H9 (cell line): ENCODE measurements at regions not wholly inside any gene's neighbourhood (a gene's known extent, or its start where the extent isn't known, plus 50 kb on each side); places are given as distances from the start of the nearest gene placed in this dataset.

Experiments used
- DNase-seq: peaks from one replicate; pipeline ENCODE4 v3.0.0-alpha.2; 2017
- H2AFZ ChIP-seq: one replicate; pipeline ENCODE4 v1.6.1; 2013; ENCODE audit warnings: mild to moderate bottlenecking, low read length, control low read depth, moderate library complexity
- H2AK5ac ChIP-seq: 2 replicates; pipeline ENCODE4 v1.6.1; 2013; ENCODE audit warnings: low read length, control low read depth, mixed read lengths; ENCODE audit not compliant: insufficient read length
- H2BK120ac ChIP-seq: one replicate; pipeline ENCODE4 v1.6.1; 2013; ENCODE audit warnings: low read depth, mild to moderate bottlenecking, low read length, control low read depth, inconsistent platforms; ENCODE audit not compliant: poor library complexity, severe bottlenecking
- H2BK12ac ChIP-seq: 2 replicates; pipeline ENCODE4 v1.6.1; 2013; ENCODE audit warnings: low read length, control low read depth, mixed read lengths, low read depth; ENCODE audit not compliant: insufficient read length
- H2BK15ac ChIP-seq: 2 replicates; pipeline ENCODE4 v1.6.1; 2013; ENCODE audit warnings: low read depth, low read length, control low read depth
- H2BK20ac ChIP-seq: one replicate; pipeline ENCODE4 v1.6.1; 2013; ENCODE audit warnings: low read depth, mild to moderate bottlenecking, low read length, control low read depth, inconsistent platforms; ENCODE audit not compliant: poor library complexity, severe bottlenecking
- H2BK5ac ChIP-seq: 2 replicates; pipeline ENCODE4 v1.6.1; 2013; ENCODE audit warnings: low read length, control low read depth, mixed read lengths; ENCODE audit not compliant: insufficient read length
- H3K14ac ChIP-seq: 2 replicates; pipeline ENCODE4 v1.6.1; 2013; ENCODE audit warnings: low read length, control low read depth; ENCODE audit not compliant: insufficient read depth
- H3K18ac ChIP-seq: 2 replicates; pipeline ENCODE4 v1.6.1; 2013; ENCODE audit warnings: low read depth, mild to moderate bottlenecking, mixed read lengths, low read length, control low read depth; ENCODE audit not compliant: insufficient read length
- H3K23ac ChIP-seq: 2 replicates; pipeline ENCODE4 v1.6.1; 2013; ENCODE audit warnings: low read length, control low read depth, mixed read lengths, low read depth; ENCODE audit not compliant: insufficient read length
- H3K23me2 ChIP-seq: 2 replicates; pipeline ENCODE4 v1.6.1; 2013; ENCODE audit warnings: low read depth, mild to moderate bottlenecking, mixed read lengths, low read length, control low read depth; ENCODE audit not compliant: insufficient read length, poor library complexity, severe bottlenecking
- H3K27ac ChIP-seq: 2 replicates; pipeline ENCODE4 v1.5.1; 2013; ENCODE audit warnings: low read length, control low read depth, mixed read lengths, low read depth; ENCODE audit not compliant: insufficient read length
- H3K27me3 ChIP-seq: 2 replicates; pipeline ENCODE4 v1.6.1; 2013; ENCODE audit warnings: low read length, control low read depth, inconsistent platforms; ENCODE audit not compliant: insufficient read depth
- H3K4ac ChIP-seq: 2 replicates; pipeline ENCODE4 v1.6.1; 2013; ENCODE audit warnings: low read depth, mild to moderate bottlenecking, control low read depth, inconsistent platforms, low read length, moderate library complexity
- H3K4me1 ChIP-seq: 2 replicates; pipeline ENCODE4 v1.6.1; 2013; ENCODE audit warnings: low read length, control low read depth, inconsistent platforms; ENCODE audit not compliant: insufficient read depth
- H3K4me2 ChIP-seq: 2 replicates; pipeline ENCODE4 v1.6.1; 2013; ENCODE audit warnings: low read length, control low read depth, mixed read lengths; ENCODE audit not compliant: insufficient read length, insufficient read depth
- H3K56ac ChIP-seq: 2 replicates; pipeline ENCODE4 v1.6.1; 2013; ENCODE audit warnings: low read depth, mild to moderate bottlenecking, mixed read lengths, low read length, control low read depth; ENCODE audit not compliant: insufficient read length
- H3K79me1 ChIP-seq: 2 replicates; pipeline ENCODE4 v1.6.1; 2013; ENCODE audit warnings: low read depth, mild to moderate bottlenecking, moderate library complexity, low read length, control low read depth, inconsistent platforms; ENCODE audit not compliant: insufficient read depth, poor library complexity, severe bottlenecking
- H3K79me2 ChIP-seq: 2 replicates; pipeline ENCODE4 v1.6.1; 2013; ENCODE audit warnings: low read length, control low read depth, inconsistent platforms; ENCODE audit not compliant: insufficient read depth
- H3K9ac ChIP-seq: 2 replicates; pipeline ENCODE4 v1.6.1; 2013; ENCODE audit warnings: low read length, control low read depth, mixed read lengths; ENCODE audit not compliant: insufficient read length; ENCODE audit errors: extremely low read depth
- H3K9me3 ChIP-seq: one replicate; pipeline ENCODE4 v1.6.1; 2013; ENCODE audit warnings: low read depth, low read length, inconsistent platforms; ENCODE audit not compliant: control insufficient read depth
- H3T11ph ChIP-seq: one replicate; pipeline ENCODE4 v1.6.1; 2013; ENCODE audit warnings: mild to moderate bottlenecking, low read length, control low read depth, inconsistent platforms
- H4K20me1 ChIP-seq: one replicate; pipeline ENCODE4 v1.6.1; 2013; ENCODE audit not compliant: control insufficient read depth, insufficient read length, insufficient read depth
- H4K5ac ChIP-seq: 2 replicates; pipeline ENCODE4 v1.6.1; 2013; ENCODE audit warnings: low read depth, mild to moderate bottlenecking, mixed read lengths, low read length, control low read depth; ENCODE audit not compliant: insufficient read length
- H4K8ac ChIP-seq: replicated peaks from 2 replicates; pipeline ENCODE4 v1.6.1; 2013; ENCODE audit warnings: low read length, control low read depth, mixed read lengths, low read depth; ENCODE audit not compliant: insufficient read length
- H4K91ac ChIP-seq: 2 replicates; pipeline ENCODE4 v1.6.1; 2013; ENCODE audit warnings: low read depth, mild to moderate bottlenecking, moderate library complexity, mixed read lengths, low read length, control low read depth; ENCODE audit not compliant: insufficient read length
- H3K27ac Mint-ChIP-seq, 3 experiments: 2 replicates in 2 of 3; 3 replicates in 1 of 3; pipeline ENCODE4 v1.8.0; 2020 to 2021; ENCODE audit warnings: mixed read lengths in 3 of 3, mild to moderate bottlenecking in 1 of 3, moderate library complexity in 1 of 3
- H3K27me3 Mint-ChIP-seq: 2 replicates; pipeline ENCODE4 v1.8.0; 2021; ENCODE audit warnings: low read depth, mild to moderate bottlenecking, moderate library complexity, mixed read lengths
- H3K36me3 Mint-ChIP-seq, 3 experiments: 2 replicates in 2 of 3; 3 replicates in 1 of 3; pipeline ENCODE4 v1.8.0; 2020 to 2021; ENCODE audit warnings: low read depth in 3 of 3, mixed read lengths in 3 of 3; ENCODE audit not compliant: insufficient read depth in 1 of 3
- H3K4me1 Mint-ChIP-seq, 2 experiments: 2 replicates each; pipeline ENCODE4 v1.8.0; 2020; ENCODE audit warnings: mixed read lengths in 2 of 2
- H3K4me3 Mint-ChIP-seq, 2 experiments: 2 replicates in 1 of 2; 3 replicates in 1 of 2; pipeline ENCODE4 v1.8.0; 2020 to 2021; ENCODE audit warnings: mild to moderate bottlenecking in 2 of 2, mixed read lengths in 2 of 2, moderate library complexity in 1 of 2
- H3K9me3 Mint-ChIP-seq, 2 experiments: 2 replicates in 1 of 2; 3 replicates in 1 of 2; pipeline ENCODE4 v1.8.0; 2020; ENCODE audit warnings: mild to moderate bottlenecking in 2 of 2, mixed read lengths in 2 of 2, moderate library complexity in 1 of 2
- CTCF ChIP-seq: fragments of 200-600 bp; sonication (generic); conservative IDR thresholded peaks from 3 replicates; pipeline ENCODE4 v1.8.0; 2021; ENCODE audit warnings: antibody characterized with exemption, mild to moderate bottlenecking
- WGBS: extraction: QIAGEN DNeasy Blood & Tissue Kit; methylation state at CpG from one replicate; pipeline ENCODE4 v1.1.7; 2013; ENCODE audit warnings: missing lambda C conversion rate, low lambda C conversion rate, mixed read lengths; ENCODE audit not compliant: insufficient read length; ENCODE audit errors: extremely low coverage; 5-methylcytosine and 5-hydroxymethylcytosine counted together

GRCh38 chr6:115133790-115134189 lies 791.0 kb upstream of the HS3ST5 start:
- no peak overlapping the region for H2BK5ac ChIP-seq
- no peak overlapping the region for H3K27ac ChIP-seq
- no peak overlapping the region for H2BK20ac ChIP-seq
- WGBS, result no CpG with 5 or more reads among the region's 2 CpGs
- no peaks in the 10 kb centered on the region for H3K79me2 ChIP-seq
- no peak overlapping the region for H4K8ac ChIP-seq
- no peak overlapping the region for H3K56ac ChIP-seq
- H3K79me1 ChIP-seq, result no peaks in the 10 kb centered on the region
- Mint-ChIP-seq H3K27me3 (no peaks in the 10 kb centered on the region; the same call in 1 of the 2 replicates), H3K4me3 (no peak overlapping the region), H3K36me3 (no peaks in the 10 kb centered on the region), H3K4me1 (peaks cover 0 to 2% of the 10 kb centered on the region in 2 experiments; a peak in 1 of 4 replicates), H3K9me3 (no peaks in the 10 kb centered on the region), H3K27ac (no peak overlapping the region)
- H4K91ac ChIP-seq, result no peak overlapping the region
- H2AK5ac ChIP-seq, result no peak overlapping the region
- no peaks in the 10 kb centered on the region for H3K27me3 ChIP-seq
- H4K20me1 ChIP-seq, result no peaks in the 10 kb centered on the region
- no peak overlapping the region for H3K18ac ChIP-seq
- no peaks in the 10 kb centered on the region for H3K23me2 ChIP-seq
- no peak overlapping the region for H2BK15ac ChIP-seq
- no peak overlapping the region for H3K23ac ChIP-seq
- no peak overlapping the region for H2BK12ac ChIP-seq
- H3K9ac ChIP-seq, result no peak overlapping the region
- H3K4me2 ChIP-seq, result no peak overlapping the region
- no peak overlapping the region for H3K4ac ChIP-seq
- no peak overlapping the region for H4K5ac ChIP-seq
- no peak for TF ChIP-seq CTCF
- no peaks in the 10 kb centered on the region for H3K9me3 ChIP-seq
- H2AFZ ChIP-seq, result no peak overlapping the region
- no peak overlapping the region for H3T11ph ChIP-seq
- no peaks in the 10 kb centered on the region; the same call in 1 of the 2 replicates for H3K4me1 ChIP-seq
- H3K14ac ChIP-seq, result no peak overlapping the region
- DNase-seq, result no peak
- H2BK120ac ChIP-seq, result no peak overlapping the region
